ENCODE measurements at regions not wholly inside any gene's neighbourhood (a gene's known extent, or its start where the extent isn't known, plus 50 kb on each side); places are given as distances from the start of the nearest gene placed in this dataset.

GRCh38 chr7:42694894-42695507 lies 216.9 kb downstream of the C7orf25 start:
- no peaks in the 10 kb centered on the region for H3K4me1 ChIP-seq (ENCODE audit: insufficient read depth, low read length)
- H3K27ac ChIP-seq (ENCODE audit: low read length): no peak overlapping the region
- H3K9me3 ChIP-seq (ENCODE audit: insufficient read depth, low read depth, low read length): no peaks in the 10 kb centered on the region
- no peaks in the 10 kb centered on the region for H3K36me3 ChIP-seq (ENCODE audit: insufficient read depth, low read depth, low read length)
- no peaks in the 10 kb centered on the region for H3K27me3 ChIP-seq (ENCODE audit: insufficient read depth, low read length)
- no peak overlapping the region for H3K4me3 ChIP-seq (ENCODE audit: low read length)
- H3K9ac ChIP-seq (ENCODE audit: low read depth, low read length): no peak overlapping the region

- H3K9me3 ChIP-seq (ENCODE audit: insufficient read depth, low read depth, low read length): no peaks in the 10 kb centered on the region
- H3K36me3 ChIP-seq (ENCODE audit: insufficient read depth, low read depth, low read length): no peaks in the 10 kb centered on the region
- H3K27ac ChIP-seq (ENCODE audit: low read length): no peak overlapping the region
- no peak overlapping the region for H3K9ac ChIP-seq (ENCODE audit: low read depth, low read length)
- no peaks in the 10 kb centered on the region for H3K4me1 ChIP-seq (ENCODE audit: insufficient read depth, low read length)
- no peak overlapping the region for H3K4me3 ChIP-seq (ENCODE audit: low read length)
- no peaks in the 10 kb centered on the region for H3K27me3 ChIP-seq (ENCODE audit: insufficient read depth, low read length)
Observed at GRCh38 chr7:42693722-42694121, 218.1 kb downstream of the C7orf25 start.

DNA sequence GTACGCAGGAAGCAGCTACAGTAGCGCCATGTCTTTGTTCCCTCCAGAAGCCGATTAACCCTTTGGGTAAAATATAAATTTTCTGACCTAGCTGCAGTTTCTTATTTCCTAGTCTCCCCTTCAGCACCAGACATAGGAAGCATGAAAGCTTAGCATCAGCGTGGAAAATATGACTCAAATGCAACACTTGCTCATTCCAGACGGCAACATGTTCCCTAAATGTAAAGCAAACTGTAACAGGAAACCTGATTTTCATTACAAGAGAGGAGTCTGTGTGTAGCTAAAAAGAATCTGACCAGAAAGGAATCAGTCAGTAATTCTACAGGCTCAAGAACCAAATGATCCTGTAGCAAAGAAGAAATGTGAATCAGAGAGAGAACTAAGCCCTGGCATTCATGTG lies 219.2 kb downstream of the C7orf25 start:
- H3K4me3 ChIP-seq (ENCODE audit: low read length): no peak overlapping the region
- H3K4me1 ChIP-seq (ENCODE audit: insufficient read depth, low read length): peaks cover 2% of the 10 kb centered on the region; the same call in 1 of the 2 replicates
- peaks cover 6% of the 10 kb centered on the region; the same call in 1 of the 2 replicates for H3K27me3 ChIP-seq (ENCODE audit: insufficient read depth, low read length)

GRCh38 chr7:42690794-42691639 lies 220.9 kb downstream of the C7orf25 start:
- Histone ChIP-seq H3K4me1 (ENCODE audit: insufficient read depth, low read length) (peaks cover 16% of the 10 kb centered on the region; the same call in 1 of the 2 replicates), H3K27me3 (ENCODE audit: insufficient read depth, low read length) (peaks cover 16% of the 10 kb centered on the region), H3K27ac (ENCODE audit: low read length) (no peak overlapping the region)

More for the DNA sequence above, 219.2 kb downstream of the C7orf25 start:
- Histone ChIP-seq H3K9ac (ENCODE audit: low read depth, low read length) (no peak overlapping the region), H3K27ac (ENCODE audit: low read length) (no peak overlapping the region), H3K9me3 (ENCODE audit: insufficient read depth, low read depth, low read length) (no peaks in the 10 kb centered on the region), H3K36me3 (ENCODE audit: insufficient read depth, low read depth, low read length) (no peaks in the 10 kb centered on the region)

DNA sequence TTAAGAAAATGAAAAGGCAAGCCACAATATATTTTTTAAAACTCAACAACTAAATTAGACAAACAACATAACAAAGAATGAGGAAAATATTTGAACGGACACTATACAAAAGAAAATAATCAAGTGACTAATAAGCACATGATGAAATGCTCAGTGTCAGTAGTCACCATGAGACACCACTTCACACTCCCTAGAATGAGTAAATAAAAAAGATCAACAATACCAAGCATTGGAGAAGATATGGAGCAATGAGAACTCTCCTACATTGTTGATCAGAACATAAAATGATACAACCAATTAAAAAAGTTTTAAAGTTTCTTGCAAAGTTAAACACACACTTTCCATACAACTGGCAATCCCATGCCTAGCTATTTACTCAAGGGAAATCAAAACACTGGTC lies 222.2 kb downstream of the C7orf25 start:
- Histone ChIP-seq H3K27ac (ENCODE audit: low read length) (no peak overlapping the region), H3K36me3 (ENCODE audit: insufficient read depth, low read depth, low read length) (no peaks in the 10 kb centered on the region), H3K4me1 (ENCODE audit: insufficient read depth, low read length) (peaks cover 29% of the 10 kb centered on the region), H3K9me3 (ENCODE audit: insufficient read depth, low read depth, low read length) (no peaks in the 10 kb centered on the region), H3K9ac (ENCODE audit: low read depth, low read length) (no peak overlapping the region), H3K27me3 (ENCODE audit: insufficient read depth, low read length) (peaks cover 30% of the 10 kb centered on the region), H3K4me3 (ENCODE audit: low read length) (no peak overlapping the region)

More at GRCh38 chr7:42690794-42691639, 220.9 kb downstream of the C7orf25 start:
- no peak overlapping the region for H3K9ac ChIP-seq (ENCODE audit: low read depth, low read length)
- H3K9me3 ChIP-seq (ENCODE audit: insufficient read depth, low read depth, low read length): no peaks in the 10 kb centered on the region
- H3K4me3 ChIP-seq (ENCODE audit: low read length): no peak overlapping the region
- H3K36me3 ChIP-seq (ENCODE audit: insufficient read depth, low read depth, low read length): no peaks in the 10 kb centered on the region

DNA sequence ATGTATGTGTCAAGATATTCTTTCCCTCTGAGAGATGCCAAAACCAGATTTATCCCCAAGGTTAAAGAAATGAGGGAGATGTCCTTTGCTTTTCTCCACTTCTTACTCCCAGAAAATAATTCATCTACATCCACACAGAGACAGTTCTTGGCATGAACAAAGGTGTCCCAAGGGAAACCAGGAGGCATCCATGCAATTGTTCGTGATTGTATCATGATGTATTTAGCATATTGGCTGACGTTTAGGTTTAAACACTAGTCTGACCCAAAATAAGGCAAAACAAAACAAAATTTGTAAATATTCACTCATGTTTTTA lies 223.9 kb downstream of the C7orf25 start:
- H3K4me1 ChIP-seq (ENCODE audit: insufficient read depth, low read length): peaks cover 30% of the 10 kb centered on the region
- H3K9me3 ChIP-seq (ENCODE audit: insufficient read depth, low read depth, low read length): no peaks in the 10 kb centered on the region
- H3K4me3 ChIP-seq (ENCODE audit: low read length): no peak overlapping the region
- H3K27me3 ChIP-seq (ENCODE audit: insufficient read depth, low read length): peaks cover 34% of the 10 kb centered on the region
- no peaks in the 10 kb centered on the region for H3K36me3 ChIP-seq (ENCODE audit: insufficient read depth, low read depth, low read length)
- no peak overlapping the region for H3K9ac ChIP-seq (ENCODE audit: low read depth, low read length)
- no peak overlapping the region for H3K27ac ChIP-seq (ENCODE audit: low read length)

GRCh38 chr7:42687211-42688055 lies 224.4 kb downstream of the C7orf25 start:
- H3K27me3 ChIP-seq (ENCODE audit: insufficient read depth, low read length): peaks cover 34% of the 10 kb centered on the region
- H3K9ac ChIP-seq (ENCODE audit: low read depth, low read length): no peak overlapping the region
- peak overlapping the region; percentile 28; the same call in 1 of the 2 replicates for H3K4me3 ChIP-seq (ENCODE audit: low read length)

DNA sequence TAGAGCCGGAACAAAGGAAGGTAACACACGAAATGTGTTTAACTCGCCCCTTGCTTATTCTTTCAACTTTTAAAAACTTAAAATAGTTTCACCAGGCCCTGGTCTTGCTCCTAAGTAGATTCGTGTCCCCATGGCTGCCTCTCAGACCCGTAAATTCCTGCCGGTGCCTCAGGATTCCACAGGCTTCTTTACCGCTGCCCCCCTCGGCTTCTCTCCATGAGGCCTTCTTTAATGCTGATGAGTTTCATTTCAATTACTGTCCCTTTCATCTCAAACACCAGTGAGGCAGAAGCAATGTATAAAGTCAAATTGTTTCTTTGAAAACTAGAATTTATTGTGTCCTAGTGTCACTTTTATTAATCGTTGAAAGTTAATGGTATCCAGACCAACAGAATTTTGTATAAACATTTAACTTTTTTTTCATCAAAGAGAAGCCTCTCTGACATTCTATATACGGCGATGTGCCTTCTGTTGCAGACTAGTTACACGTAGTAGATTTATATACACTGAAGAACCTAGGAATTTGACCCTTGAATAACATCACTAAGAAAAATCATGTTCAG lies 225.2 kb downstream of the C7orf25 start:
- peak overlapping the region; percentile 48 for H3K4me3 ChIP-seq (ENCODE audit: low read length)
- H3K27ac ChIP-seq (ENCODE audit: low read length): no peak overlapping the region
- H3K36me3 ChIP-seq (ENCODE audit: insufficient read depth, low read depth, low read length): no peaks in the 10 kb centered on the region
- peaks cover 31% of the 10 kb centered on the region for H3K4me1 ChIP-seq (ENCODE audit: insufficient read depth, low read length)
- H3K9me3 ChIP-seq (ENCODE audit: insufficient read depth, low read depth, low read length): no peaks in the 10 kb centered on the region
- no peak overlapping the region for H3K9ac ChIP-seq (ENCODE audit: low read depth, low read length)
- peaks cover 34% of the 10 kb centered on the region for H3K27me3 ChIP-seq (ENCODE audit: insufficient read depth, low read length)

More at GRCh38 chr7:42687211-42688055, 224.4 kb downstream of the C7orf25 start:
- Histone ChIP-seq H3K27ac (ENCODE audit: low read length) (no peak overlapping the region), H3K4me1 (ENCODE audit: insufficient read depth, low read length) (peaks cover 31% of the 10 kb centered on the region), H3K9me3 (ENCODE audit: insufficient read depth, low read depth, low read length) (no peaks in the 10 kb centered on the region), H3K36me3 (ENCODE audit: insufficient read depth, low read depth, low read length) (no peaks in the 10 kb centered on the region)

DNA sequence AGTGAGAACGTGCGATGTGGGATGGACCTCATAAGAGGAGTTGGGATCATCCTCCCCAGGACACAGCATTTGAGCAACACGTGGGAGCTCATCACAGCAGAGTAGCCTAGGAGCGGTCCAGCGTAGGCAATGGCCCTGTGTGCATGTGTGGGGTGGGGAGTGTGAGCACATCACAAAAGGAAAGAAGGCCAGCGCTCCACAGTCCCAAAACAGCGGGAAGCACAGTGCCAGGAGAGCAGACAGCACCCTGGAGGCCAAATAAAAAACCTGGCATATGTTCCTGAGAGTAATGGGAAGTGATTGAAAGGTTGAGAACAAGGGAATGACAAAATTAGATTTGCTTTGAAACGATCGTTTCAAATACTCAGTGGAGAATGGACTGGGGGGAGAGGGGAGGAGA lies 226.0 kb downstream of the C7orf25 start:
- no peak overlapping the region for H3K27ac ChIP-seq (ENCODE audit: low read length)
- peak overlapping the region; percentile 48 for H3K4me3 ChIP-seq (ENCODE audit: low read length)
- no peaks in the 10 kb centered on the region for H3K36me3 ChIP-seq (ENCODE audit: insufficient read depth, low read depth, low read length)
- H3K27me3 ChIP-seq (ENCODE audit: insufficient read depth, low read length): peaks cover 34% of the 10 kb centered on the region
- peaks cover 3% of the 10 kb centered on the region; the same call in 1 of the 2 replicates for H3K9me3 ChIP-seq (ENCODE audit: insufficient read depth, low read depth, low read length)
- H3K9ac ChIP-seq (ENCODE audit: low read depth, low read length): no peak overlapping the region
- H3K4me1 ChIP-seq (ENCODE audit: insufficient read depth, low read length): peaks cover 31% of the 10 kb centered on the region

DNA sequence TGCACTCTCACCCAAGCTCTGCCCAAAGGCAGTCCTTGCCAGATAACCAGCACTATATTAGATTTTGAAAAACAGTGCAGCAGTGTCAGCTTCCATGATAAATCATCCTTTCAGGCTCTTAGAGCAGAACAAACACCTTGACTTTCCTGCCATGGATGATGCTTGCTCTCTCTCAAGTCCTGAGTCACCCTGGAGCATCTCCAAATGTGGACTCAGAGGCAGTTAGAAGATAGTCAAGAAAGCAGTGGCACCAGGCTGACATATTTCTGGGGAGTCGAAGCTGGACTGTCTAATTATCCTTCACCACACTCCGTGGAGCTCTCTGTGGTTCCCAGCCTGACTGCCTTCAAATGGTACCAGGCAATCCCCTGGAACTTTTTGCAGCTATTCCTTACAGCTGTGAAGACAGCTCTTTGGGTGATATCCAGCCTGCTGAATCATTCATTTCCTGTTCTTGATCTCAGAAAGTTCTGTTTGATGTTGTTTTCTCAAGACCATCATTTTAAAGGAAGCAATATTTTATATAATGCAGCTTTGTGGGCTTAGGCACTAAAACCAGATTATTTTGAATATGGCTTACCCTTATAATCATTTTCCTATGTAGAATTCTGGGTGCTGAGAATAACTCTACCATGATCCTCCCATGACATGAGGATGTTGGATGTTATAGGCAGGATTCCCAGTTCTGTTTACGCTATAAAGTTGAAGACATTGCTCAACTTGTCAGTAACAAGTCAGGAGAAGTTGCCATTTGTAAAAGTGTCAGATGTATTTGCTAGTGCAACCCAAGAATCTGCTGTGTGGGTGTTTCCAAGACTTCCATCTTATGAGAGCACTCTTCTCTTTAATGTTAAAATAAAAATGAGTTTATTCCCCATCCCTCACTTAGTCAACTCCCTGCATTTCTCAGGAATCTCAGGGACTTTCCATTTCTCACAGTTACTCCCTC lies 233.8 kb downstream of the C7orf25 start:
- Histone ChIP-seq H3K36me3 (ENCODE audit: insufficient read depth, low read depth, low read length) (no peaks in the 10 kb centered on the region), H3K9me3 (ENCODE audit: insufficient read depth, low read depth, low read length) (peaks cover 7% of the 10 kb centered on the region; the same call in 1 of the 2 replicates), H3K4me1 (ENCODE audit: insufficient read depth, low read length) (peaks cover 2% of the 10 kb centered on the region; the same call in 1 of the 2 replicates), H3K9ac (ENCODE audit: low read depth, low read length) (no peak overlapping the region), H3K27me3 (ENCODE audit: insufficient read depth, low read length) (no peaks in the 10 kb centered on the region; the same call in 1 of the 2 replicates), H3K27ac (ENCODE audit: low read length) (no peak overlapping the region), H3K4me3 (ENCODE audit: low read length) (no peak overlapping the region)
